NCI-H2196 (cell line): ENCODE measurements at regions not wholly inside any gene's neighbourhood (a gene's known extent, or its start where the extent isn't known, plus 50 kb on each side); places are given as distances from the start of the nearest gene placed in this dataset.

Experiments used
- DNase-seq: peaks from one replicate; lab custom pipeline; 2025; ENCODE audit not compliant: unreplicated experiment; lab: John Stamatoyannopoulos, UW

DNA sequence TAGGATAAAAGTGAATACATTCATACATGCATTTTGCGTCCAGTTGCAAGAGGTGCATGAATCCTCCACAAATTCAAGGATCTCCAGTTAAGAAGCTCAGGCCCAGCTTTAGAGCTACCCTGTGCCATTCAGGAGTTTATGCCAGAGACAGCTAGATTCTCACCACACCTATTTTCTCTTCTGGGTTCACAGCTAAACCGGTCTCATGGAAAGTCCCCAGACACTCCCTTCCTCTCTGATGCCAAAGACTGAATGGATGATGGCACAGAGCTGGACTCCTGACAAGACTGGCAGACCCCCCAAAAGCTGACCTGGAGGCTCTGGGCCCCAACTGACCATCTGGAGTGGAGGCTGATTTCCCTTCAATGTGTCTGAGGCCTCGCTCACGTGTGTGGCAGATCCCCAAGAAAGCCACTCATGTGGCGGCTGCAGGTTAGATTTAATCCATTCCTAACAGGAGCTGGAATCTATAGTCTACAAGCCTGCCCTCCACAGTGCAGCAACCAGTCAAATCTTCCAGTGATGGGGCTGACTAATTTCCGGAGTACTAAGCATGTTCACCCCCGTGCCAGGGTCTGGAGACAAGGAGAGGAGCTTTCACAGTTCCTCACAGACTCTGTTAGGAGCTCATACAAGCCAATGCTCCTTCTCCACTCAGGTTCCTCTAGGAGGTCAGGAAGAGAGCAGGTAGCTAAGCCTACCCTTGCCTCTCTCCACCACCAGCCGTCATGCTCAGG lies 257.1 kb downstream of the BCL11A start:
- DNase-seq = no peak

- no peak for DNase-seq
Measured at GRCh38 chr2:60295636-60295962, 257.9 kb downstream of the BCL11A start.

GRCh38 chr2:60294901-60295635 lies 258.4 kb downstream of the BCL11A start:
- no peak for DNase-seq

GRCh38 chr2:60292242-60292641 lies 261.2 kb downstream of the BCL11A start:
- DNase-seq = no peak

- DNase-seq = no peak
Measured at GRCh38 chr2:60290509-60290908, 262.9 kb downstream of the BCL11A start.

DNA sequence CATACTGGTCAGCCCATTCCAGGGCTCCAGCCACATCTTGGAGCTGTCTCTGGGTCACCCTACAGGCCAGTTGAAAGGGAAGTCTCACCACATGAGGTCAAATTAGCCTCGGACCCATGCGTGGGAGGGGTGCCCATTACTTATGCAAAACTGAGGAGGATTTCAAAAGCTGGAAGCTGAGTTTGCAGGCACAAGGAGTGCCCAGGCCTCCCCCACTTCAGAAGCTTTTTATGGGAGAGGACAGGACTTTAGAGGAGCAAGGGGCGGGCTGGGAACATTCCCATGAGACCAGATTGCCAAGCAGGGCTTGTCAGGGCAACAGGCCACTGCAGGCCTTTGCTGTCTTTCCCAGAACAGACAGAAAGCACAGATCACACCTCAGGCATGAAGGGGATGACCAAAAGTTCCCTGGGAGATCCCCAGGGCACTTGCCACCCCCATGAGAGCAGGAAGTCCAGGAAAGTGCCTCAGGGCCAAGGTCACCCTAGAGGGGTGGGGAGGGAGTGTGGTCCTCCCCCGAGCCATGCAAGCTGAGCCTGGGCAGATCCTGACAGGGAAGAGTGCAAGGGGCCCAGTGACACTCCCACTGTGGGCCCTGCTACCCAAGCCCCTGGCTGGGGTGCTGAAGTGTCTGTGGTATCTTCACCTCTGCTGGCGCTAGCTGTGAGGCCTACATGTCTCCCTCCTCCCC lies 267.7 kb downstream of the BCL11A start:
- no peak for DNase-seq

DNA sequence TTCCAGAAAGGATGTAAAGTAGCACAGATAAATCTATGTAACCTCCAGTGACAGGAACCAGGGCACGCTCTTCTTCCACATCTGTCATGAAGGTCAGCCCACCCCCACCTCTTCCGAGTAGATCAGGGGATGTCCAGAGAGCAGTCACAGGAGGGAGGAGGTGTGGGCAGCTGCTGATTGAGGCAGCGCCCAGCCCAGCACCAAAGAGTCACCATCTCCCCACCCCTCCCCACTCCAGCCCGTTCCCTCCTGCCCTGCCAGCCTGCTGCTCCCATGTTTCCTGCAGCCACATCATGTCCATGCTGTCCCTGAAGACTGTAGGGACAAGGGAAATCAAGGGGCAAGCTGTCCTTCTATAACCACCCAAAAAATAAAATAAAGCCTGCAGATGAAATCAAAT lies 269.8 kb downstream of the BCL11A start:
- DNase-seq = no peak

DNA sequence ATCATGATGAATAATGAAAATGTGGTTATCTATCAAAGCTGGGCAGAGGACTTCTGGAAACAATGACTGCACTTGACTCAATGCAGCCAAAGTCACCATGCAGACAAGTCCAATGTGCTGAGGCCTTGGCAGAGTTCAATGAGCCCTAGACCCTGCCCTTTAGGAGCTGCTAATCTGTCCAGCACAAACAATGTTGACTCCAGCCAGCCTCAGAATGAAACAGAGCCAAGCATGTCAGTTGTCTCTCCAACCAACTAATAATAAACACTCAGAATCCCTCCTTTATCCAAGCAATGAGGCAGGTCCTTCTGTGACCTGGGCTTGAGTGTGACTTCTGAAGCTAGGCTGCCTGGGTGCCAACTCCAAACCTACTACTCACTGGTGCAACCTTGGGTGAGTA lies 270.6 kb downstream of the BCL11A start:
- DNase-seq = no peak

DNA sequence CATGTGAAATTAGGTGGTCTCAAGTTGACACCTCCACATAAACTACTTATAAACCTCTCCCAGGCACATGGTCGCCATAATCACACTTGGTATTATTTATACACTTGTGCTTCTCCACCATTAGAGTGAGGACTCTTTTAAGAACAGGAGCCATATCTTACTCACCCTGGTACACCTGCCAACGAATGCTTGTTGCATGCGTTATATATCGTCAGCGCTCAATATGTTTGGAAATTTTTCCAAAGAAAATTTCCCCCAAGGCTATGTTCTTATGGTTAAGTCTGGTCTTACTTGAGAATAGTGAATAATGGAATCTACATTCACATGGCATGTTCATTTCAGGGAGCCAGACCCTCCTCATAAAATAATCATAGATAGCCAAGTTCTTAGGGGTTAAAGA lies 271.7 kb downstream of the BCL11A start:
- DNase-seq = no peak

DNA sequence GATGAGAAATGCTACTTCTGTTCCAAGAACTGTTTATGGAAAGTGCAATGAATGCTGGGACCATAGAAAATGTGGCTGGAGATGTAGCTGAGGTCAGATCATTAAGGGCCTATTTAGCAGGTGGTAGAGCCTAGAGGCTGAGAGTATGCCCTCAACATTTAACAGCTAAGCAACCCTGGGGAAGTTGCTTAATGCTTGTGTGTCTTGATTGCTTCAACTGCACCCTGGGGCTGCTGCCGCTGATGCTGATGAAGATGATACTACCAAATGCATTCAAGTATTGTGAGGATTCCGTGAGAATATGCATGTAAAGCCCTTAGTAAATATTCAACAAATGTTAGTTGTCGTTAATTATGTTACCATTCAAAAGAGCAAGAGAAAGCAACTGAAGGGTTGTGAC lies 273.2 kb downstream of the BCL11A start:
- DNase-seq = no peak

DNA sequence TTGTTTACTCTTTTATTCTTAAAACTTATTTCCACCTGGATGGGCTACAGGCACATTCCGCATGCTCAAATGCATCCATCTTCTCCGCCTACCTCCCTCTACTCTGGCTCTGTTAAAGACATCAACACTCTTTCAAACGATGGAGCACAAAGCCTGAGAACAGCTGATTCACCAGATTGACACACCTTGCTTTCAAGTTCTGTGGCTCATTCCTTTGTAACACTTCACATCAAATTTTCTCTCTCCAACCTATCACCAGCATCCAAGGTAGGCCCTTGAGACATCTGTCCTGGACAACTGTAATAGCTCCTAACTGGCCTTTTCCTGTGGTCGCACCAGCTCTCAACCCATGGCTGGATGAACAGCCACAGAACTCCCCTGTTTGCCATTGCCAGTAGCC lies 274.5 kb downstream of the BCL11A start:
- no peak for DNase-seq

DNA sequence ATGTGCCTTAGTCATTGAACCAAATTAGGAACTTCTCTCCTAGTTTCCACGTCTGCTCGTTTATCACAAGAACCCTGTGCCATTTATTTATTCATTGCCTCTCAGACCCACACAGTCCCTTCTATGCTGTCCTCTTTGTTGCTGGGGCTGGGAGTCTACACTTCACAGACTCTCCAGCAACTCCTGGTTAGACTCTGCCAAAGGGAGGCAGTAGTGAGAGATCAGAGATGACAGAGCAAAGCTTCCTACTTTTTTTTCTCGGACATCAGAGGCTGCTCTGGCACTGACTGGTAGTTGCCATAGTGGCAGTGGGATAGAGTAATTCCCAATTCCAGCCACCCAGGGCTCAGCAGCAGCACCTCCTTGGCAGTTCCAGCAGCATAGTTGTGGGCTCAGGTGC lies 277.5 kb downstream of the BCL11A start:
- no peak for DNase-seq

GRCh38 chr2:60273836-60274235 lies 279.6 kb downstream of the BCL11A start:
- no peak for DNase-seq

DNA sequence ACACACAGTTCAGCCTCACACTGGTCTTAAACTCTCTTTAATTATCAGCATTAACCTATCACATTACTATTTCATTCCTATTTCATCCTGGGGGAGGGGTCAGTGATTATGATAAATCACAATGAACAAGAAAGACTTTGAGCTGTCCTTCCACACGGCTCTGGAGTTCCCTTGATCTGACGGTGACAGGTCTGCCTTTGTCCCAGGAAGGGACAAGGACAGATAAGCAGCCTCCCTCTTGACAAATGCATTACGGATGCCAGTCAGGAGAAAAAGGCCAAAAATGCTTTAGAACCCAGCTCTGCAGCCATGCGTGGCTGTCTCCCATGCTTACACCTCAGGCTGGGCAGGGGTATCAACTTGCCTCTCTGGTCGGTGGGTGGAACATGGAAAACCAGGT lies 281.7 kb downstream of the BCL11A start:
- DNase-seq = no peak

DNA sequence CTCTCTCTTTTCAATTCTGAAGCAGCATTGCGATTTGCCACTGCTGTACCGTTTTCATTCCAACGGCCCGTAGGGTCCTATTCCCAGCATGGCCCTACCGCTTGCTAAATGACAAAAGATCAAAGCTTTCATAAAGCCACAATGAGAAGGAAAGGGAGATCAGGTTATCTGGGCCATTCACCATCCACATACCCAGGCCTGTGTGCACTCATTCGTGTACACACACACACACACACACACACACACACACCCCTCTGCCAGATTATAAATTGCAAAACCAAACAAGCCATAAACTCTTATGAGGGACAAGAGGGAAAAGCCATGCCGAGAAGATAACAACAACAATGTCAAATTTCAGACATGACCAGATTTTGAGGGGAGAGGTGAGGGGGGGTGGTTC lies 282.3 kb downstream of the BCL11A start:
- no peak for DNase-seq

- DNase-seq = no peak
Measured at GRCh38 chr2:60268661-60269060, 284.8 kb downstream of the BCL11A start.

DNA sequence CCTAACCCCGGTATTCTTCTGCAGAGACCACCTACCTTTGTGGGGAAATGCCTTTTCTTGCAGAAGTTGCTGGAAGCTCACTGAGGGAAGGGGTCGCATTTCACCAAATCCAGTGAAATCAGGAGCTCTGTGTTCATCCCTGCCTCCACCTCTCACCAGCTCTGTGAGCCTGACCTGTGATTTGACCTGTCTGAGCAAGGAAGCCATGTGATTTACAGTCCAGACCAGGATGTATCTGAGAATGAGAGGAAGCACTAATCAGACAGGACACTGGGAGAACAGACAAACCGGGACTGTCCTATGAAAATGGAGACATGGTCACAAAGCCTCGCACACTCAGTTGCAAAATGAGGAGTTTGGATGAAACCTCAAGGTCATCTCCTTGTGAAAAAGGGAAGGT lies 285.4 kb downstream of the BCL11A start:
- DNase-seq = no peak

DNA sequence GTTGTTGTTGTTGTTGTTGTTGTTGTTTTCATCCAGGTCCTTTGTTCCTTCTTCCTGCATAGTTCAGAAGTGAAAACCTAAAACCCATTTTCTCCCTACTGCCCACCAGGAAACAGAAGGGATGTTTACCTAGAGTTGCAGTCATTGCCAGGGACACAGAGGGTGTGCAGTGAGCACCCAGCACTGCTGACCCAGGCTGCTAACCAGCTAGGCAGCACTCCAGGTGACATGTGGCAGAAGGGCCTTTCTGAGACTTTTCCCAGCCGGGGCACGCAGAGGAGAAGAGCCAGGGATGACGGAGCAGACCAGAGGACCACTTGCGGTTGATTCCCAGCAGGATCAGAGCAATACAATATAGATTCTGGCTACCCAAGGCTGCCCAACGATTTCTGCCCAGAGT lies 286.3 kb downstream of the BCL11A start:
- no peak for DNase-seq

DNA sequence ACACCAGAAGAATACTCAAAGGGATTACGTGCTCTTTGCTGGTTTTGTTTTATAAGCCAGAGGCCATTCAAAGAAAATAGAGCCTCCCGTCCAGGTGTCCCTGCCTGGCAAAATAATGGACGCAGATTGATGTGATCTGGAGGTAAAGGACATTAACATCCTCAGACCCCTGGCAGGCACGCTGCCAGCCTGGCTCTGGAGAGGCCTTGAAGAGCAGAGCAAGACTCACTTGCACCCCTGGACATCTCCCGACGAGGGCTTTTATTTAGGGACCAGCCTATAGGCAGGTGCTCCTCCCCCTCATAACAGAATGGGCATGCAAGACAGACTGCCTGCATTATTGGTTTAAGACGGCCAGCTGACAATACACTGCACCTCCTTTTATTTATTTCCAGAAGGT lies 291.3 kb downstream of the BCL11A start:
- DNase-seq = no peak

DNA sequence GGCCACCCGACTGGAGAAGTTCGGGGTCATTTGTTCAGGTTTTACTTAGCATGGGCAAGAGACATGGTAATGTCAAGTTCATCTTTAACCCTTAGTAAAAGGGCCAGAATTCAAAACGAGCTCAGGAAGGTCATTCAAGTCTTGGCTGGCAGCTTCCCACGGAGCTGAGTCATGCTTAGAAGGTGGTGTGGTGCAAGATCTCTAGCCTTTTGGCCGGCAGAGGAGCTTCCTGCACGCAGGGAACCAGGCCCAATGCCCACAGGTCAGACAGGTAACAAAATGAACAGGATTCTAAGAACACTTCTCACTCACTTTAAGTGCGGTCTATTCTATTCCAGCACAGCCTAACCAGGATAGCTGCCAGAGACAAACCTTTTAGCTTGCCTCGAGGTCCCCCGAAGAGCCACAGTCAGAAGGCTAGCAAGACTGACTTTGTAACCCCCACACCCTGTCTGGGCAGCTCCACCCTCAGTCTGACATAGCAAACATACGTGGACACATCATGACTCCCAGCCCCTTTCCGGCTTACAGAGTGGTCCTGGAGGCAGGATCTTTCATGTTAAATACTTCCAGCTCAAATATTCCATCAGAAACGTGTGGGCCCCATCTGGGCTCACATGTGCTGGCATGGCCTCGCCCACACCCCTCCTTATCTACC lies 292.7 kb downstream of the BCL11A start:
- DNase-seq = no peak

DNA sequence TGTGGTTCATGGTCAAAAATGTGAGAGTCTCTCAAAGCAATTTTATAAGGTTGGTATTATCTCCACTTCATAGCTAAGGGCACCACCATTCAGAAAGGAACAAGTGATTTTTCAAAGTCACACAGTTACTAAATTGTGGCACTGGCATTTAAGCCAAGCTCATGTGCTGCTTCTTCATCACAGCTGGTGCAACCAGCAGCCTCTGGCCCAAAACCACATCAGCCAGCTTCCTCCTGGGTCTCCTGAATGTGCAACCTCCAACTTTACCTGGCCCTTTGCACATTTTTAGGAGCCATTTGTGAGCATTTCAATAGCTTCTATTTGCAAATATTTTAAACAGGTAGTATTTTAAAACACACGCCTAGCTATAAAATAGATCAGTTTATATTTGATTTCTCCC lies 293.7 kb downstream of the BCL11A start:
- no peak for DNase-seq
